Suprapubic skin (tissue), 4 donors: ENCODE measurements at regions not wholly inside any gene's neighbourhood (a gene's known extent, or its start where the extent isn't known, plus 50 kb on each side); places are given as distances from the start of the nearest gene placed in this dataset.

Experiments
- DNase-seq, 2 donors: peaks; one replicate each; pipeline ENCODE4 v3.0.0-alpha.2; 2019; ENCODE audit warnings: low spot score in 2 of 2
- H3K27ac ChIP-seq: fragments of 200-600 bp; sonication (generic); one replicate; pipeline ENCODE4 v1.5.1; 2019
- H3K27me3 ChIP-seq: fragments of 200-600 bp; sonication (generic); one replicate; pipeline ENCODE4 v1.5.1; 2019
- H3K36me3 ChIP-seq: fragments of 200-600 bp; sonication (generic); one replicate; pipeline ENCODE4 v1.5.1; 2019
- H3K4me1 ChIP-seq: fragments of 200-600 bp; sonication (generic); one replicate; pipeline ENCODE4 v1.5.1; 2019
- H3K4me3 ChIP-seq: fragments of 200-600 bp; sonication (generic); one replicate; pipeline ENCODE4 v1.5.1; 2019; ENCODE audit warnings: mild to moderate bottlenecking
- H3K9me3 ChIP-seq: fragments of 200-600 bp; sonication (generic); one replicate; pipeline ENCODE4 v1.5.1; 2019
- CTCF ChIP-seq, 2 donors: fragments of 200-600 bp in 1 of 2; fragments of 450-650 bp in 1 of 2; sonication (generic) in 1 of 2; IDR thresholded peaks; one replicate each; pipeline ENCODE4 v1.5.1; 2016 to 2019; ENCODE audit warnings: antibody characterized with exemption in 2 of 2, mild to moderate bottlenecking in 1 of 2, moderate library complexity in 1 of 2
- EP300 ChIP-seq: sonication (generic); formaldehyde crosslinking; IDR thresholded peaks from one replicate; pipeline ENCODE4 v1.6.1; 2017; ENCODE audit warnings: antibody characterized with exemption
- POLR2A ChIP-seq, 2 donors: fragments of 450-650 bp; IDR thresholded peaks; one replicate each; pipeline ENCODE4 v1.6.1; 2017; ENCODE audit warnings: antibody characterized with exemption in 2 of 2, mild to moderate bottlenecking in 2 of 2, moderate library complexity in 2 of 2
- POLR2AphosphoS5 ChIP-seq, 3 donors: sonication (generic); formaldehyde crosslinking; IDR thresholded peaks; one replicate each; pipeline ENCODE4 v1.6.1; 2017; ENCODE audit warnings: antibody characterized with exemption in 3 of 3
- WGBS: methylation state at CpG from one replicate; pipeline ENCODE4 v1.1.5; 2018; 5-methylcytosine and 5-hydroxymethylcytosine counted together

GRCh38 chr3:31125413-31126020, 231.1 kb upstream of the GADL1 start:
- no peaks in the 10 kb centered on the region for H3K27me3 ChIP-seq
- no peaks in the 10 kb centered on the region for H3K9me3 ChIP-seq
- 92% methylated on average over 4 of the region's 4 CpGs for WGBS
- no peak overlapping the region for H3K4me3 ChIP-seq
- DNase-seq, result no peak
- H3K4me1 ChIP-seq, result no peaks in the 10 kb centered on the region
- H3K27ac ChIP-seq, result no peak overlapping the region
- no peaks in the 10 kb centered on the region for H3K36me3 ChIP-seq
- TF ChIP-seq POLR2AphosphoS5 (IDR thresholded peaks at IDR 0.05) (no peak), EP300 (no peak), POLR2A (IDR thresholded peaks at IDR 0.05) (no peak), CTCF (IDR thresholded peaks at IDR 0.05) (no peak)

- WGBS, result 95% methylated on average over 2 of the region's 2 CpGs
- H3K36me3 ChIP-seq, result no peaks in the 10 kb centered on the region
- H3K4me1 ChIP-seq, result no peaks in the 10 kb centered on the region
- no peaks in the 10 kb centered on the region for H3K9me3 ChIP-seq
- no peak overlapping the region for H3K27ac ChIP-seq
- H3K27me3 ChIP-seq, result no peaks in the 10 kb centered on the region
- no peak for DNase-seq
- TF ChIP-seq POLR2A (IDR thresholded peaks at IDR 0.05), result no peak
- no peak for TF ChIP-seq CTCF (IDR thresholded peaks at IDR 0.05)
- TF ChIP-seq POLR2AphosphoS5 (IDR thresholded peaks at IDR 0.05), result no peak
- TF ChIP-seq EP300, result no peak
- no peak overlapping the region for H3K4me3 ChIP-seq
Measured at GRCh38 chr3:31129241-31129640, 234.8 kb upstream of the GADL1 start.

- Histone ChIP-seq H3K36me3 (no peaks in the 10 kb centered on the region), H3K4me3 (no peak overlapping the region), H3K27ac (no peak overlapping the region), H3K4me1 (no peaks in the 10 kb centered on the region), H3K9me3 (no peaks in the 10 kb centered on the region), H3K27me3 (no peaks in the 10 kb centered on the region)
- WGBS, result 71% methylated on average over 2 of the region's 2 CpGs
- DNase-seq, result no peak
- TF ChIP-seq EP300, result no peak
- TF ChIP-seq CTCF (IDR thresholded peaks at IDR 0.05), result peak; percentile 30 to 55
Measured at GRCh38 chr3:31132132-31132769, 237.8 kb upstream of the GADL1 start.

- Histone ChIP-seq H3K36me3 (no peaks in the 10 kb centered on the region), H3K4me1 (no peaks in the 10 kb centered on the region), H3K27me3 (no peaks in the 10 kb centered on the region), H3K4me3 (no peak overlapping the region), H3K27ac (no peak overlapping the region), H3K9me3 (no peaks in the 10 kb centered on the region)
- 100% methylated on average over 1 of the region's 1 CpG for WGBS
- no peak for TF ChIP-seq POLR2A (IDR thresholded peaks at IDR 0.05)
- TF ChIP-seq EP300, result no peak
- no peak for TF ChIP-seq CTCF (IDR thresholded peaks at IDR 0.05)
- TF ChIP-seq POLR2AphosphoS5 (IDR thresholded peaks at IDR 0.05), result no peak
- DNase-seq, result no peak
Measured at GRCh38 chr3:31133541-31133940, 239.1 kb upstream of the GADL1 start.

GRCh38 chr3:31135546-31135945, 241.1 kb upstream of the GADL1 start:
- H3K36me3 ChIP-seq, result no peaks in the 10 kb centered on the region
- 97% methylated on average over 3 of the region's 3 CpGs for WGBS
- TF ChIP-seq CTCF (IDR thresholded peaks at IDR 0.05) (no peak), EP300 (no peak), POLR2A (IDR thresholded peaks at IDR 0.05) (no peak), POLR2AphosphoS5 (IDR thresholded peaks at IDR 0.05) (no peak)
- H3K4me1 ChIP-seq, result no peaks in the 10 kb centered on the region
- H3K27me3 ChIP-seq, result no peaks in the 10 kb centered on the region
- no peak for DNase-seq
- H3K9me3 ChIP-seq, result no peaks in the 10 kb centered on the region
- no peak overlapping the region for H3K4me3 ChIP-seq
- H3K27ac ChIP-seq, result no peak overlapping the region
